Ascending aorta (tissue), 2 donors: ENCODE measurements at regions not wholly inside any gene's neighbourhood (a gene's known extent, or its start where the extent isn't known, plus 50 kb on each side); places are given as distances from the start of the nearest gene placed in this dataset.

ENCODE experiments used
- DNase-seq, 2 donors: peaks; one replicate each; pipeline ENCODE4 v3.0.0-alpha.2; 2019; ENCODE audit warnings: low spot score in 2 of 2
- H3K27ac ChIP-seq, 2 donors: fragments of 200-600 bp; sonication (generic); one replicate each; pipeline ENCODE4 v1.5.1; 2016 to 2017; ENCODE audit warnings: mild to moderate bottlenecking in 1 of 2
- H3K27me3 ChIP-seq: fragments of 200-600 bp; sonication (generic); one replicate; pipeline ENCODE4 v1.5.1; 2017
- H3K36me3 ChIP-seq, 2 donors: fragments of 200-600 bp; sonication (generic); one replicate each; pipeline ENCODE4 v1.5.1; 2016
- H3K4me1 ChIP-seq, 2 donors: fragments of 200-600 bp; sonication (generic); one replicate each; pipeline ENCODE4 v1.5.1; 2016 to 2017; ENCODE audit warnings: mild to moderate bottlenecking in 1 of 2
- H3K4me3 ChIP-seq, 2 donors: fragments of 200-600 bp; sonication (generic); one replicate each; pipeline ENCODE4 v1.5.1; 2016 to 2017; ENCODE audit warnings: mild to moderate bottlenecking in 1 of 2
- H3K9me3 ChIP-seq, 2 donors: fragments of 200-600 bp; sonication (generic); one replicate each; pipeline ENCODE4 v1.5.1; 2016
- intact Hi-C: fragments of 100-400 bp; cut with DNase I; formaldehyde crosslinking; loops from one replicate; pipeline ENCODE4 v1.15.1; 2023
- TF ChIP-seq, protein P1 (sequence below), 3 experiments: fragments of 200-600 bp in 2 of 3; fragments of 450-650 bp in 1 of 3; sonication (generic) in 2 of 3; IDR thresholded peaks; one replicate each; pipeline ENCODE4 v1.5.1; 2016 to 2019; ENCODE audit warnings: antibody characterized with exemption in 3 of 3, mild to moderate bottlenecking in 1 of 3, moderate library complexity in 1 of 3

DNA sequence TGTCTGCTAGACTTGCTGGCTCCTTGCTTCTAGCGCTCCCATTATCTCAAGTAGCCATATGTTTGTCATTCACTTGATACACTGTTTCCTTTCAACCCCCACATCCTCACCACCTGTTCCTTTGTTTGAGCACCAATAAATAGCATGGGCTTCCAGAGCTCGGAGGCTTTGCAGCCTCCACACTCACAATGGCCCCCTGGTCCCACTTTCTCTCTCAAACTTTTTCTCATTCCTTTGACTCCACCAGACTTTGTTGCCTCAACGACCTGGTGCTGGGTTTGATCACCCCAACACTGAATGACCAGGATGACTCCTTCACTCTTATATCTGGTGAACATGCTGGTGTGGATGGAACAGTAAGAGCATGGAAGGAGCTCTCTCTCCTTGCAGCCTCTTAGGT, 114.5 kb upstream of the TRIM24 start:
- DNase-seq, result no peak
- no peaks in the 10 kb centered on the region for H3K36me3 ChIP-seq
- TF ChIP-seq, protein P1, sequence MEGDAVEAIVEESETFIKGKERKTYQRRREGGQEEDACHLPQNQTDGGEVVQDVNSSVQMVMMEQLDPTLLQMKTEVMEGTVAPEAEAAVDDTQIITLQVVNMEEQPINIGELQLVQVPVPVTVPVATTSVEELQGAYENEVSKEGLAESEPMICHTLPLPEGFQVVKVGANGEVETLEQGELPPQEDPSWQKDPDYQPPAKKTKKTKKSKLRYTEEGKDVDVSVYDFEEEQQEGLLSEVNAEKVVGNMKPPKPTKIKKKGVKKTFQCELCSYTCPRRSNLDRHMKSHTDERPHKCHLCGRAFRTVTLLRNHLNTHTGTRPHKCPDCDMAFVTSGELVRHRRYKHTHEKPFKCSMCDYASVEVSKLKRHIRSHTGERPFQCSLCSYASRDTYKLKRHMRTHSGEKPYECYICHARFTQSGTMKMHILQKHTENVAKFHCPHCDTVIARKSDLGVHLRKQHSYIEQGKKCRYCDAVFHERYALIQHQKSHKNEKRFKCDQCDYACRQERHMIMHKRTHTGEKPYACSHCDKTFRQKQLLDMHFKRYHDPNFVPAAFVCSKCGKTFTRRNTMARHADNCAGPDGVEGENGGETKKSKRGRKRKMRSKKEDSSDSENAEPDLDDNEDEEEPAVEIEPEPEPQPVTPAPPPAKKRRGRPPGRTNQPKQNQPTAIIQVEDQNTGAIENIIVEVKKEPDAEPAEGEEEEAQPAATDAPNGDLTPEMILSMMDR (IDR thresholded peaks at IDR 0.05), result no peak
- no peaks in the 10 kb centered on the region for H3K27me3 ChIP-seq
- H3K4me3 ChIP-seq, result no peak overlapping the region
- peaks cover 0 to 10% of the 10 kb centered on the region in 2 donors for H3K9me3 ChIP-seq
- intact Hi-C loops, result no loop called here
- H3K4me1 ChIP-seq, result no peaks in the 10 kb centered on the region
- H3K27ac ChIP-seq, result no peak overlapping the region

DNA sequence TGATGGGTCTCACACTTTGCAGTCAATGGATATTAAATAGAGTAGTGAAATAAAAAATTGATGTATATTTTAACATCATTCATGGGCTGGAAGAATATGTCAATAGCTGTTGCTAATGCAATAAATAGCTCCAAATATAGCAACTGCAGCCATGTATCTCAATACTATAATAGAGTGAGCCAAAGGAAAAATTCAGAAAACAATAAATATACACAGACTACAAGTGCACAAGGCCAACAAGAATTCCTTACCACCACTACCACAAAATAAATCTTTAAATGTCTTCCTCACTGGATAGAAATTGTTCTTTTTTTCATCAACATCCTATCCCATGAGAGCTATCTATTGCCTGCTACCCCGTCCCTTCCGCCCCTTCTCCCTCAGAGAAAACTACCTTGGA, 113.1 kb upstream of the TRIM24 start:
- Histone ChIP-seq H3K27me3 (no peaks in the 10 kb centered on the region), H3K9me3 (peaks cover 0 to 12% of the 10 kb centered on the region in 2 donors), H3K27ac (no peak overlapping the region), H3K4me3 (no peak overlapping the region), H3K4me1 (no peaks in the 10 kb centered on the region), H3K36me3 (no peaks in the 10 kb centered on the region)
- TF ChIP-seq, protein P1 (IDR thresholded peaks at IDR 0.05), result no peak
- DNase-seq, result no peak
- intact Hi-C loops, result no loop called here

DNA sequence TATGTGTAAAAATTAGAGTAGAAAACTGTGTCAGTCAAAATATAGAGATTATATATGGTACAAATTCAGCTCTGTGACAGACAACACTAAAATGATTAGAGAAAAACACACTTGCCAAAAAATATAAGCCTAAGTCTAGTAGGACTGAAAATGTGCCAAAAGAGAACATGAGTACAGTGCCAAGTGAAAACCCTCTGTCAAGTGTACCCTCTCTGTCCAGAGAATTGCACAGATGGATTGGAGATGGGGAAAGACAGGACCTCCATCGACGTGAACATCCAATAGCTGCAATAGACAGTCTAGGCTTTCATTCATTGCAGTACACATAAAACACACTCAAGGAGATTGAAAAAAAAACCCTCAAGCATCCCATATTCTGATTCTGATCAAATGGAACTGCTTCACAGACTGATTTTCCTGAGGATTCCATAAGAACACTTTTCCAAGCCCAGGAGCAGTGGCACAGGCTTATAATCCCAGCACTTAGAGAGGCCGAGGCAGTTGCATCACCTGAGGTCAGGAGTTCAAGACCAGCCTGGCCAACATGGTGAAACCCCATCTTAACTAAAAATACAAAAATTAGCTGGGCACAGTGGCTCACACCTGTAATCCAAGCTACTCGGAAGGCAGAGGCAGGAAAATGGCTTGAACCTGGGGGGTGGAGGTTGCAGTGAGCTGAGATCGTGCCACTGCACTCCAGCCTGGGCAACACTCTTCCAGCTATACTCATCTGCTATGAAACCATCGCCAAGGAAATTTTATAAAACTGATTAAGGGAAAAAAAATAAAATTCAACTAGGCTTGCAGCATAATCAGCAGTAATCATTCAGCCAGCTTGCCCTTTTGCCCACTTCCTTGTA, 110.0 kb upstream of the TRIM24 start:
- Histone ChIP-seq H3K27me3 (no peaks in the 10 kb centered on the region), H3K4me1 (no peaks in the 10 kb centered on the region), H3K4me3 (no peak overlapping the region), H3K9me3 (peaks cover 0 to 16% of the 10 kb centered on the region in 2 donors), H3K36me3 (no peaks in the 10 kb centered on the region), H3K27ac (no peak overlapping the region)
- no peak for DNase-seq
- TF ChIP-seq, protein P1 (IDR thresholded peaks at IDR 0.05), result no peak
- intact Hi-C loops, result no loop called here

DNA sequence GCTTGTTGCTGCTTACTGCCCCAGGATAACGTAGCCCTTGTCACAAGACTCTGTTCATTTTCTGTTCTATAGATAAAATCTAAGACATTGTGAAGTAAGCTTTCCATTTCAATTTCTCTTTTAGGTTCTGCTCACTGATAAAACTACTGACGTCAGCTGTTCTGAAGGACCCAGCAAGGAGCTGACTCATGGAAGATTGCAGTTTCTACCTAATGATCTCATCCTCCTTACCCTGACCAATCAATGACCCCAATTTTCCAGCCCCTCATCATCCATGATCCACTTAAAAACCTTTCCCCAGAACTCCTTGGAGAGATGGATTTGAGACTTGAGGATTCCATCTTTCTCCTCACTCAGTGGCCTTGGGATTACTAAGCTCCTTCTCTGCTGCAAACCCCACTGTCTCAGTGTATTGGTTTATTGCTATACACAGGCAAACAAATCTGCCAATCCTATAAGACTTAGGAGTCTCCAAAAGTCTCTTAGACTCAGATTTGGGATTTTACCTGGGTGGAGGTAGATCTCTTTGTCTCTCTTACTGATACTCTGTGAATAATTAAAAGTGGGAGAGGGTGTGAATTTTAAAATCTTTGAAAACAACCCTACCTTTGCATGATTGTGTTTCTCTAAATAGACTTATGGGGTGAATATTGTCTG, 109.2 kb upstream of the TRIM24 start:
- Histone ChIP-seq H3K9me3 (peaks cover 0 to 11% of the 10 kb centered on the region in 2 donors), H3K4me3 (no peak overlapping the region), H3K4me1 (no peaks in the 10 kb centered on the region), H3K27ac (no peak overlapping the region), H3K27me3 (no peaks in the 10 kb centered on the region), H3K36me3 (no peaks in the 10 kb centered on the region)
- TF ChIP-seq, protein P1 (IDR thresholded peaks at IDR 0.05), result no peak
- intact Hi-C loops, result no loop called here
- no peak for DNase-seq

DNA sequence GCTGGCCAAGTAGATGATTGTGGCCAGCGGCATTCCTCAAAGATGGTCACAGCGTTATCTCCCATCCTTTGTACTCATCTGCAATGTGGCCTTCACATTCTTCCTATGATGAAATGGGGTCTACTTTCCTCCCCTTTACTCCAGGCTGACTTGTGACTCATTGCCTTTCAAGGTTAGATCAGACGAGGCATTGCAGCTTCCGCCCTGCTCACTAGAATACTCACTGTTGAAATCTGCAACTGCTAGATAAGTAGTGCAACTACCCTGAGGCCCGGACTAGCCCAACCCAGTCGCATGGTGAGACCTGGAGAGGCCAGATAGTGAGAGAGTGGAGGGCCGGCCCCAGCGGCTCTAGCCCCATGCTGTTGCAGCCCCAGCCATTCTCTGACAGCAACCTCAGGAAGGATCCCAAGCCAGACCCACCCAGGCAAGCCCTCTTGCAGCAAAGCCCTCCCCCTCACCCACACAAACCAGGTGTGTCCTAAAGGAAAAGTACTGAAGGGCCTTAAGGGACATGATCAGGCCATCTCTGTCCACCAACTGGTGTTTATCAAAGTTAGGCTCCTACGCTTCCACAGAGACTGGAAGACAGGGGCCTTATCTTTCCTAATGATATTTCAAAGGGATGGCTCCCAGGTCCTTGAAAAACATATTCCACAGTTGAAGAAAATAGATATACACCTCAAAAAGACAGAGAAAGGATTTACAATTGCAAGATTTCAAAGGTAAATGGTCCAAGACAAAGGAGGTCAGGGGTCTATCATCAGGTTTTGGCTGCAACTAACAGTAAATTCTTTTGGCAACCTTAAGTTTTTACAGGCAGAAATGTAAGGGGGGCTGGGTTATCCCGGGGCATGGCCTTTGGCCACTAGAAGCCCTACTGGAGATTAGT, 107.2 kb upstream of the TRIM24 start:
- H3K36me3 ChIP-seq, result no peaks in the 10 kb centered on the region
- no peak overlapping the region for H3K4me3 ChIP-seq
- H3K27ac ChIP-seq, result no peak overlapping the region
- intact Hi-C loops, result no loop called here
- no peaks in the 10 kb centered on the region for H3K4me1 ChIP-seq
- TF ChIP-seq, protein P1 (IDR thresholded peaks at IDR 0.05), result no peak
- DNase-seq, result no peak
- H3K27me3 ChIP-seq, result no peaks in the 10 kb centered on the region
- H3K9me3 ChIP-seq, result peaks cover 0 to 9% of the 10 kb centered on the region in 2 donors
